Neutrophil (primary cell): ENCODE measurements at regions not wholly inside any gene's neighbourhood (a gene's known extent, or its start where the extent isn't known, plus 50 kb on each side); places are given as distances from the start of the nearest gene placed in this dataset.
A peak's percentile ranks its signal among the peaks of the same experiment; 100 is the strongest.

Experiments
- H3K27ac ChIP-seq: fragments of 200-600 bp; sonication (generic); 2 replicates; pipeline ENCODE4 v1.5.1; 2016; ENCODE audit warnings: mild to moderate bottlenecking, moderate library complexity
- H3K27me3 ChIP-seq: fragments of 200-600 bp; sonication (generic); 2 replicates; pipeline ENCODE4 v1.6.0; 2016; ENCODE audit warnings: mild to moderate bottlenecking
- H3K36me3 ChIP-seq: fragments of 200-600 bp; sonication (generic); 2 replicates; pipeline ENCODE4 v1.5.1; 2017
- H3K4me1 ChIP-seq, 2 experiments: fragments of 200-600 bp in 1 of 2; sonication (generic) in 1 of 2; 1 replicate in 1 of 2; 2 replicates in 1 of 2; pipeline versions ENCODE4 v1.5.1 to v1.6.1; 2013 to 2016; ENCODE audit warnings: low read depth in 1 of 2, low read length in 1 of 2, mild to moderate bottlenecking in 1 of 2, moderate library complexity in 1 of 2; ENCODE audit not compliant: control insufficient read depth in 1 of 2, insufficient read depth in 1 of 2
- H3K4me3 ChIP-seq, 2 experiments: fragments of 200-600 bp in 1 of 2; sonication (generic) in 1 of 2; 1 replicate in 1 of 2; 2 replicates in 1 of 2; pipeline ENCODE4 v1.5.1; 2013 to 2016; ENCODE audit warnings: low read depth in 1 of 2, low read length in 1 of 2, mild to moderate bottlenecking in 1 of 2, moderate library complexity in 1 of 2
- H3K9me3 ChIP-seq: fragments of 200-600 bp; sonication (generic); 2 replicates; pipeline ENCODE4 v1.5.1; 2016
- TF ChIP-seq, protein P1 (sequence below): fragments of 200-600 bp; sonication (generic); IDR thresholded peaks from 2 replicates; pipeline ENCODE4 v1.5.1; 2016; ENCODE audit warnings: antibody characterized with exemption

DNA sequence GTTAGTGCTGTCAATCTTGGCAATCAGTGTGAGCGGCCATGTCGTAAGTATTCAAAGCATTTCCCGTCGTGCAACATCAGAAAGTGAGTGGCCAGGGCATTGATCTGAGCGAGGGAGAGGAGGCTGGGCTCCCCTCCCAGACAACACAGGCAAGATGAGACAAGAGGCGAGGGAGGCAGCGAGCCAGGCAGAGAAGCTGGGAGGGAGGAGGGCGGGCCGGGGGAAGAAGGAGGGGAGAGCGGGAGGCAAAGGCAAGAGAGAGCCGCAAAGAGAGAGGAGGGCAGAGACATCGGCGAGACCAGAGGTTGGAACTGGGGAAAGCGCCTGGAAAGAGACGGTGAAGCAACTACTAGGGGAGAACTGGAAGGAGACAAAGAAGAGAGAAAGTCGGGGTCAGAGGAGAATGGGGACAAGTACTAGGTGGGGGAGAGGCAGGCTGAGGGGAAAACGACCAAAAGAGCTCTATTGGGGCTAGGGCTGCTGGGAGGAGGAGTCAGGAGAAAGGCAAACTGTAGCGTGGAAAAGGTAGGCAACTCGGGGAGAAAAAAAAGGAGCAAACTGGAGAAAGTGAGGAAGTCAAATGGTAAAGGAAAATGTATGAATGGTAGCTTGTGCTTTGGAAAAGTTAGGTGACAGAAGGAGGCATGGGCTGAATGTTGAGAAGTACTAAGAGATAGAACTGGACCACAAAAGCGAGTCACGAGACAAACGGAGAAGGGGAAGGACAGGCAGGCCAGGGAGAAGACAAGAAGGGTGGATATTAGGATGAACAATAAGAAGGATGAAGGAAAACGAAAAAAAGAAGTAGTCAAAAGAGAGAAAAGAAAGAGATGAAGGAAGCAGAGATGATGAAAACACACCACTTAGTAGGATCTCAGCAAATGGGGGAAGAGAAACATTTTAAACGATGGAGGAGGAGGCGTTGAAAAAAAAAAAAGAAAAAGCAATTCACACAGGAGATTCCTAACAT is 130.5 kb upstream of the C11orf58 start:
- Histone ChIP-seq H3K27ac (no peak overlapping the region), H3K9me3 (no peaks in the 10 kb centered on the region), H3K36me3 (no peaks in the 10 kb centered on the region), H3K4me3 (no peak overlapping the region), H3K4me1 (peaks cover 35 to 38% of the 10 kb centered on the region in 2 experiments), H3K27me3 (peaks cover 100% of the 10 kb centered on the region)
- TF ChIP-seq, protein P1, sequence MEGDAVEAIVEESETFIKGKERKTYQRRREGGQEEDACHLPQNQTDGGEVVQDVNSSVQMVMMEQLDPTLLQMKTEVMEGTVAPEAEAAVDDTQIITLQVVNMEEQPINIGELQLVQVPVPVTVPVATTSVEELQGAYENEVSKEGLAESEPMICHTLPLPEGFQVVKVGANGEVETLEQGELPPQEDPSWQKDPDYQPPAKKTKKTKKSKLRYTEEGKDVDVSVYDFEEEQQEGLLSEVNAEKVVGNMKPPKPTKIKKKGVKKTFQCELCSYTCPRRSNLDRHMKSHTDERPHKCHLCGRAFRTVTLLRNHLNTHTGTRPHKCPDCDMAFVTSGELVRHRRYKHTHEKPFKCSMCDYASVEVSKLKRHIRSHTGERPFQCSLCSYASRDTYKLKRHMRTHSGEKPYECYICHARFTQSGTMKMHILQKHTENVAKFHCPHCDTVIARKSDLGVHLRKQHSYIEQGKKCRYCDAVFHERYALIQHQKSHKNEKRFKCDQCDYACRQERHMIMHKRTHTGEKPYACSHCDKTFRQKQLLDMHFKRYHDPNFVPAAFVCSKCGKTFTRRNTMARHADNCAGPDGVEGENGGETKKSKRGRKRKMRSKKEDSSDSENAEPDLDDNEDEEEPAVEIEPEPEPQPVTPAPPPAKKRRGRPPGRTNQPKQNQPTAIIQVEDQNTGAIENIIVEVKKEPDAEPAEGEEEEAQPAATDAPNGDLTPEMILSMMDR = no peak

DNA sequence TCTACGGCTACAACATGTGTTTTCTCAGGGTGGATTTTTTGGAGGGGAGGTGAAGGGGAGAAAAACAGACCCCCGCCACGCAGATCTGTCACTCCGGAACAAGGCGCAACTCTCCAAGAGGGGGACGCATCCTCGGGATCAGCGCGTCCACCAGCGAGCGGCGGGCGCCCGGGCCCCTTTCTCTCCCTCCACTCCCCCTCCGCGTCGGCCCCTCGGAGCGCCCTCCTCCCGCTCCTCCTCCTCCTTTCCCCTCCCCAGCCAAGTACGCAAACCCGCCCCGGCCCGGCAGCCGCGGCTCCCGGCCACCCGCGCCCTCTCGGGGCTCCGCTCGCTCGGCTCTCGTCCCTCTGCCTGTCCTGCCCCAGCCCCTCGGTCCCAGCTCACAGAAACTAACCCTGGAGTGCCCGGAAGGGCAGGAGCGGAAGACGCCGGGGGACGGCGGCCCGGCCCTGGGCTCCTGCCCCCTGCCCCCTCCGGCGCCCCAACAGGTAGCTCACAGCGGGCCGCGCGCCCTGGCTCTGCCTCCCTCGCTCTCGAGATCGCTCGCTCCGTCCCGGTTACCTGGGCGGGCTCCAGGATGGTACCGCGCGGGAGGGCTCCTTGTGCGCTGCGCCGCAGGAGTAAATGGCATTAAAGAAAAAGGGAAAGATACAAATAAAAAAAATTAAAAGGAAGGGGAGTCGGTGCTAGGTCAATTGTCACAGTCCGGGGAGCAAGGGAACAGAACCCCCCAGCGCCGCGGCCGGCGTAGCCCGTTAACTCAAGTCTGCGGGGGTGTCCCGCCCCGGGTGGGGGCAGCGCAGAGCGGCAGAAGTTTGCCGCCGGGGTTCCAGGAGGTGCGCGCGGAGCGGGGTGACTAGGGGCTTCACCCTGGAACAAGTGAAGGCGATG is 131.4 kb upstream of the C11orf58 start:
- Histone ChIP-seq H3K4me1 (peaks cover 32 to 38% of the 10 kb centered on the region in 2 experiments), H3K4me3 (peak overlapping the region; percentile 57), H3K36me3 (no peaks in the 10 kb centered on the region), H3K27ac (no peak overlapping the region), H3K27me3 (peaks cover 100% of the 10 kb centered on the region), H3K9me3 (no peaks in the 10 kb centered on the region)
- TF ChIP-seq, protein P1 = no peak

GRCh38 chr11:16605894-16606783 is 132.3 kb upstream of the C11orf58 start:
- Histone ChIP-seq H3K27ac (no peak overlapping the region), H3K9me3 (no peaks in the 10 kb centered on the region), H3K27me3 (peaks cover 100% of the 10 kb centered on the region), H3K4me3 (peak overlapping the region; percentile 57), H3K36me3 (no peaks in the 10 kb centered on the region), H3K4me1 (peaks cover 32 to 38% of the 10 kb centered on the region in 2 experiments)
- TF ChIP-seq, protein P1 = peak; percentile 89

DNA sequence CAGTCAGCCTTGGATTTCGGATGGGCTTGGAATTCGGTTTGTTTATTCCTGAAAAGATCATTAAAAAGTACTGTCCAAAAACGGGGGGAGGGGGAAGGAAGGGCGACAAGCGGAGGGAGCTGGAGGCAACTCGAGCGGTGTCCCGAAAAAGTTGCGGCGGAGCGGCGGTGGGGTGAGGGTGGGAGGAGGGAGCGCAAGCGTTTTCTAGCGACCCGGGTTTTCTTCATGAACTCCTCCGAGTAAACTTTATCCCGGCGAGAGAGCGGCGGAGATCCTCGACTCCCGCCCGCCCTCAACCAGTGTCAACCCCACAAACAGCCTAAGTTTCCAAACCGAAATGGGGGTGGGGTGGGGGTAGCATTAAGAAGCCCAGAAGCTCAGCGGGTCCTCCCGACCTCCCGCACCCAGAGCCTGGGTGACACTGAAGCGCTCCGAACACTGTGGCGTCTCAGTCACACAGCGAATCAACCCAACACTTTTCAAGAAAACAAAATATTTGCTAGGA is 133.0 kb upstream of the C11orf58 start:
- Histone ChIP-seq H3K27ac (no peak overlapping the region), H3K9me3 (no peaks in the 10 kb centered on the region), H3K4me1 (peaks cover 32 to 38% of the 10 kb centered on the region in 2 experiments), H3K27me3 (peaks cover 100% of the 10 kb centered on the region), H3K4me3 (peak overlapping the region; percentile 57), H3K36me3 (no peaks in the 10 kb centered on the region)
- TF ChIP-seq, protein P1 = no peak
